T-helper 17 cell (primary cell): ENCODE measurements at regions not wholly inside any gene's neighbourhood (a gene's known extent, or its start where the extent isn't known, plus 50 kb on each side); places are given as distances from the start of the nearest gene placed in this dataset.
A peak's percentile ranks its signal among the peaks of the same experiment; 100 is the strongest.

Source experiments
- ATAC-seq: fragments of 150-1000 bp; cut with Tn5 transposase; 2 replicates; pipeline ENCODE4 v1.10.0; 2021; ENCODE audit warnings: mild to moderate bottlenecking, moderate library complexity
- DNase-seq, 3 donors: peaks; one replicate each; pipeline versions ENCODE4 v3.0.0 to v3.0.0-alpha.2; 2020 to 2021
- H3K9me3 ChIP-seq: one replicate; pipeline ENCODE4 v1.7.0; 2013; ENCODE audit warnings: low read length, mild to moderate bottlenecking; ENCODE audit not compliant: control insufficient read depth, poor library complexity, severe bottlenecking
- H3K27ac Mint-ChIP-seq: one replicate; pipeline ENCODE4 v1.8.0; 2022; ENCODE audit warnings: mild to moderate bottlenecking, moderate library complexity, mixed read lengths
- H3K27me3 Mint-ChIP-seq: one replicate; pipeline ENCODE4 v1.8.0; 2022; ENCODE audit warnings: mixed read lengths
- H3K36me3 Mint-ChIP-seq: one replicate; pipeline ENCODE4 v1.8.0; 2022; ENCODE audit warnings: low read depth, mixed read lengths
- H3K4me1 Mint-ChIP-seq: one replicate; pipeline ENCODE4 v1.8.0; 2022; ENCODE audit warnings: mild to moderate bottlenecking, mixed read lengths
- H3K4me3 Mint-ChIP-seq: one replicate; pipeline ENCODE4 v1.8.0; 2022; ENCODE audit warnings: mild to moderate bottlenecking, moderate library complexity, mixed read lengths

DNA sequence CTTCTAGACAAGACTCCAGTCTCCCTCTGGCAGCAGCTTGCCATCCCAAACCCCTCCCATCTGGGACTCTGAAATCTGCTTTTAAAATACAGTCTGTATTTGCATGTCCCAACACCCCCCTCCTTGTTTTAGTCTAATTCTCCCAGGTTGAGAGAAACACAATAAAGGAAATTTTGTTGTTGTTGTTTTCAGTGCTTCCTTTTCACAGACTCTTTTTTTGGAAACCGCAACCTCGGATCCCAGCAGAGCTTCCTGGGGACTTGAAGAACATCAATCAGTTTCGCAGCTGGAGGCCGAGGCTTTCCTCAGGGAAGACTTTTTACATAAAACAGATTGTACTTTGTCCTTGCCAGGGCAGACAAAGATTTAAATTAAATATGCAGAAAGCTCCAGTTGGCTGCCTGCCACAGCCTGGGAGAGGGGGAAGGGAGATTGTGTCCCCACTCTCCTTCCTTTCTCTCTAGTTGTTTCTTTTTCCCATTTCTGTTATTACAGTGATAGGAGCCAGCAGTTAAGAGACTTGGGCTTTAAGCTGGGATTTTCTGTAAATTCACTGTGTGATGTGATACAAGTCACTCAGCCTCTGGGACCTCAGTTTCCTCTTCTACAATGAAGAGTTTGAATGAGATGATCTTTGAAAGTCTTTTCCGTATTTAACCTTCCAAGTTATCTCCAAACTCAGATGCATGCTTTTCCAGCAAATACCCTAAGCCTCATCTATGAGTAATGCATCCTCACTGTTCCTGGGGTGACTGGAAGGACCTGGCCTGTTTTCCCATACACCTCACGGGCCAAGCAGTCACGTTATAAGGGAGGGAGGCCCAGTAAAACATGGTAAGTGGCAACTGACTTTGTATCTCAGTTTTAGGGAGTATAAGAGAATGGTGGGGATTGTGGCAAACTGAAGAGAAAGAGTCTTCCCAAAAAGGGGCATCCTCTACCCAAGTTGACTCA lies 192.3 kb downstream of the REEP3 start:
- no peak for DNase-seq
- Mint-ChIP-seq H3K27me3 (peaks cover 5% of the 10 kb centered on the region), H3K36me3 (peaks cover 3% of the 10 kb centered on the region), H3K4me1 (peaks cover 6% of the 10 kb centered on the region), H3K4me3 (no peak overlapping the region), H3K27ac (no peak overlapping the region)
- H3K9me3 ChIP-seq: no peaks in the 10 kb centered on the region
- ATAC-seq: no peak

DNA sequence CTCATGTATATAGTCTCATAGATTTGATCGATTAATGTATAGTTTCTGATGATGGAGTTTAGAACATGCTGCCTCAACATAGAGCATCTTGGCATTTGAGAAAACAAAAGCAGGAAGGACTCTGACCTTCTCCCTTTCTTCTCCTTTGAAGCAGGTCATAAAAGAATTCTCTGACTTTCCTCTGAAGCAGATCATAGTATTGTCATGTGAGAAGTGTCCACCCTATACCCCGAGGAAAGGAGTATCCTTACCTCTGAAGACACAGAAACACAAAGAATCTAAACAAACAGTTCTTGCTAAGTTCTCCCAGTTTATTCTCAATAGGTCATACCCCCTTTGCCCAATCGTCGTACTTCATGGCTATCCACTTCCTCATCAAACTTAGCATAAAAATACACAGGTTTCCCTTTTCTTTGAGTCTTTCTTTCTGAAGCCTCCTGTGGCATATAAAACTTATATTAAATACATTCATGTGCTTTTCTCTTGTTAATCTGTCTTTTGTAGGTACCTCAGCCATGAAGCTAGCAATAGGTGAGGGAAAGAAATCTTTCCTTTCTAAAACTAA lies 194.9 kb downstream of the REEP3 start:
- ATAC-seq (no peak), DNase-seq (no peak)
- Mint-ChIP-seq H3K27ac (peak overlapping the region; percentile 39), H3K36me3 (peaks cover 2% of the 10 kb centered on the region), H3K27me3 (peaks cover 3% of the 10 kb centered on the region), H3K4me1 (peaks cover 9% of the 10 kb centered on the region), H3K4me3 (no peak overlapping the region)
- H3K9me3 ChIP-seq: no peaks in the 10 kb centered on the region

DNA sequence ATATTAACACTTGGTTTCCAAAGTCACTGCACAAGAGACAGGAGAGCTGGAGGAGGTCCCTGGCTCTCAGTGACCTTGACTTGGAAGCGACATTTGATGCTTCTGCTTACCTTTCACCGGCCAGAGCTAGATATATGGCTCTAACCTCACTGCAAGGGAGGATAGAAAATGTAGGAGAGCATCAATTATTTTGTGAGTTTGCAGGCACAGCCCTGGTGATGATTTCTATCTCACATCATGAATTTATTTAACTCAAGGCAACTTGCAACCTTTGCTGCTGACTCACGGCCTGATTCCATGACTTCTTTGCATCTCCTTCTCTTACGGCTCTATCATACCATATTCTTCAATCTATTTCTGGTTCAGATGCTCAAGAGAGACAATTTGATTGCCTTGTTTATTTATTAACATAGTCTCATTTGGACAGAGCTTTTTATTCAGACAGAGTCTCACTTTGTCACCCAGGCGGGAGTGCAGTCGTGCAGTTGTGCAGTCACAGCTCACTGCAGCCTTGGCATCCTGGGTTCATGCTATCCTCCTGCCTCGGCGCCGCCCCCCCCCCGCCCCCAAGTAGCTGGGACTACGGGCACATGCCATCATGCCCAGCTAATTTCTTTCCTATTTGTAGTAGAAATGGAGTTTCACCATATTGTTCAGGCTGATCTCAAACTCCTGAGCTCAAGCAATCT lies 196.0 kb downstream of the REEP3 start:
- Mint-ChIP-seq H3K27me3 (peaks cover under 1% of the 10 kb centered on the region), H3K27ac (no peak overlapping the region), H3K4me3 (no peak overlapping the region), H3K4me1 (peaks cover 6% of the 10 kb centered on the region), H3K36me3 (no peaks in the 10 kb centered on the region)
- DNase-seq (no peak), ATAC-seq (no peak)
- H3K9me3 ChIP-seq: no peaks in the 10 kb centered on the region

DNA sequence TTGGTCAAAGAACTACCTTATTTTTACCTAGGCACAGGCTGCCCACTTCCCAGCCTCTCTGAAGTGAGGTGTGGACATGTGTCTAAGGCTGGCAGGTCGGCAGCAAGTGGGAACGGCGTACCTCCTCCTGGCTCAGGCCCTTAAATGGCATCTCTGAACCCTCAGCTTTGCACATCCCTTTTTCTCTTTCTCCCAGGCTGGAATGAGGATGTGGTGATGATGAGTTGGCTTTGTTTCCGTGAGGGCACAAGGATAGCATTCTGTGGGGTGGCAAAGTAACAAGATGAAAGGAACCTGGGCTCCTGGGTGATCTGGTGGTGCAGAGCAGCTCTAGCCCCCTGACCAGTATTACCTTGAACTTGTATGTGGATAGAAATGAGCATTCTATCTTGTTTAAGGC lies 196.8 kb downstream of the REEP3 start:
- no peaks in the 10 kb centered on the region for H3K9me3 ChIP-seq
- Mint-ChIP-seq H3K27ac (no peak overlapping the region), H3K4me1 (peaks cover 8% of the 10 kb centered on the region), H3K27me3 (peaks cover 7% of the 10 kb centered on the region), H3K36me3 (no peaks in the 10 kb centered on the region), H3K4me3 (no peak overlapping the region)
- ATAC-seq (no peak), DNase-seq (no peak)

DNA sequence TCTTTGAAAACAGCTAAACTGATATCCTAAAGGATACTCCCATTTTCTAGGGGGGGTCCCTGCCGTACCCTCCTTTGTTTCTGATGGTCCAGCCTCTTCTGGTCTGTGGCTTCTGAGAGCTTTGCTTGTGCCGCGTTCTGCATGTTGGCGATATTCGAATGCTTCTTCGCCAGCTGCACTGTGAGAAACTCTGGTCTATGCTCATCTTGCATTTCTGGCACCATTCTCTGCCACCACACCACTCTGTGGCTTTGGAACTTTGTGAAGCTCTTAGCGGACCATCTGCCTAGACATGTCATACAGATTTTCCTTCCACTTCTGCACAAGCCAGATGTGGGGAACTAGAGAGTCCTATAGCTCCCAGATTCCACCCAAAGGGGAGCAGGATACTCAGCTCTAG lies 197.2 kb downstream of the REEP3 start:
- H3K9me3 ChIP-seq: no peaks in the 10 kb centered on the region
- Mint-ChIP-seq H3K4me1 (peaks cover 8% of the 10 kb centered on the region), H3K27ac (no peak overlapping the region), H3K36me3 (no peaks in the 10 kb centered on the region), H3K4me3 (no peak overlapping the region), H3K27me3 (peaks cover 10% of the 10 kb centered on the region)
- ATAC-seq (no peak), DNase-seq (no peak)

DNA sequence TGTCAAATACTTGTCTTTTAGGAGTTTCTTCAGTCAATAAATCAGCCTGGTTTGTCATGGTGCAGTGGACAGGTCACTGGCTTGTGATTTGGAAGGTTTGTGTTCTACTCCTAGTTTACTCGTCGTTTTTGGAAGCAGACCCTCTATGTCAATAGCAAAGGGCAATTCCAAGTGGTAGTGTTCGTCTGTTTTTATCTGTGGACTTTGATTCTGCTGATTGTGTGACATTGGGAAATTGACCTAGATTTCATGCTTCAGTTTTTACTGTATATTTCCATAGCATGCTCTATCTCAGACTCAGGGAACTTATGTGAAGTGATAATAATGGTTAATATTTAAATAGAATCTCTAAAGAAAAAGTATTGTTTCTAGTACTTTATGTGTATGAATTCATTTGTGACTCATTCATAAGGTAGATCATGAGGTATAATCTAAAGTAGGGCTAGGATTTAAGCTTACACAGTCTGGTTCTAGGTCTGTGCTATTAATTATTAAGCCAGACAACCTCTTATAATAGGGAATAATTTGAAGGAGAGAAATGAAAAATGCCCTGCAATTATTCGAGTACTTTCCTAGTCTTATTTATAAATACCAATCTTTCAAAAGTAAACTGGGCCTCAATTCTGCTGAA lies 198.1 kb downstream of the REEP3 start:
- DNase-seq (no peak), ATAC-seq (no peak)
- Mint-ChIP-seq H3K36me3 (no peaks in the 10 kb centered on the region), H3K4me3 (no peak overlapping the region), H3K4me1 (peaks cover 8% of the 10 kb centered on the region), H3K27ac (no peak overlapping the region), H3K27me3 (peaks cover 19% of the 10 kb centered on the region)
- no peaks in the 10 kb centered on the region for H3K9me3 ChIP-seq

DNA sequence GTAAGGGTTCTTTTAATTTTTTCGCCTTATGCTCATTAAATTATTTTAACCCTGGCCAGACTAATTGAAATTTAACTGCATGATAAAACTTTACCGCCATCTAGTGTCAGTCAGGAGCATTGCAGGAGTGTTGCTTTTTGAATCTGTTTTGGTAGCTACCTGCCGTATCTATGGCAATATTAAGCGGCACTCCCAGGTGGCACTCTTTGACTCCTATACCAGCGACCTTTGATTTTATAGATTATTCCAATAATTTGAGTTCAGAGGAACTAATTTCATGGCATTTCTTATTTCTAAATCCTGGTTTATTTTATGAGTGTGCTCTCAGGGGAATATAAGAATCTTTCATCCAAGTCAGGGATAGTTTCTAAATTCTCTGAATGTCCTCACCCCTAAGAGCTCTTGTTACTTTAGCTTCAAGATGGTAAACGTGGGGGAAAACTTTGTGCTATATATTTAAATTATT lies 198.9 kb downstream of the REEP3 start:
- H3K9me3 ChIP-seq: no peaks in the 10 kb centered on the region
- peaks cover 25% of the 10 kb centered on the region for H3K27me3 Mint-ChIP-seq
- no peak overlapping the region for H3K4me3 Mint-ChIP-seq
- H3K4me1 Mint-ChIP-seq: peaks cover 8% of the 10 kb centered on the region
- peak overlapping the region; percentile 59 for H3K27ac Mint-ChIP-seq
- H3K36me3 Mint-ChIP-seq: no peaks in the 10 kb centered on the region
- ATAC-seq (peak; percentile 91), DNase-seq (peak in 2 of 3 donors; percentile 21 to 38)

DNA sequence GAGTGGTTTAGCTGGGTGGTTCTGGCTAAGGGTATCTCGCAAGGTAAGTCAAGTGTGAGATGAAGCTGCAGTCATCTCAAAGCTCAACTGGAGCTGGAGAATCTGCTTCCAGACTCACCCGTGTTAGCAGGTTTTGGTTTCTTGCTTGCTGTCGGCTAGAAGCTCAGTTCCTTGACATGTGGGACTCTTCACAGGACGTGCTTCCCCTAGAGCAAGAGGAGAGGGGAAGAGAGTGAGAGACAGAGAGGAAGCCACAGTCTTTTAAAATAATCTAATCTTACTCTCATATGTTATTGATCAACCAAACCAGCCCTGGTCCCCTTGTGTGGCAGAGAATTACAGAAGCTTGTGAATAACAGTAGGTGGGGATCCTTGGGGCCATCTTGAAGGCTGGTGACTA lies 199.5 kb downstream of the REEP3 start:
- Mint-ChIP-seq H3K27ac (peak overlapping the region; percentile 59), H3K36me3 (no peaks in the 10 kb centered on the region), H3K27me3 (peaks cover 30% of the 10 kb centered on the region), H3K4me1 (peaks cover 8% of the 10 kb centered on the region), H3K4me3 (no peak overlapping the region)
- ATAC-seq (peak; percentile 55), DNase-seq (no peak)
- no peaks in the 10 kb centered on the region for H3K9me3 ChIP-seq

DNA sequence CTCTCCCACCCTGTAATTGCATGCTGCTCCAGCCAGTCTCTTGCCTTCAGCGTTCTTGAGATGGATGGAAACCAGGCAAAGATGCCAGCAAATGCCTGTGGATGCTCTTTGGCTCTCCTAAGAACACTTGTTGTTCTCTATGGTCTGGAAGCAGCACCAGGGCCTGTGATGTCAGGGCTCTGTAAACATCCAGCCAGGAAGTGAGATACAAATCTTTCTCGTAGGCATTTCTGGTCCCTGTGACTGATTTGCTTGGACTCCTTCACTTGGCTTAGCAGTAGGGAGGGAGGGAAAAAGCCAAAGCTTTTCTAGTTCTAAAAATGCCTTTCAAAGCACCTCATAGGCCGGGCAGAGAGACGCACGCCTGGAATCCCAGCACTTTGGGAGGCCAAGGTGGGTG lies 201.3 kb downstream of the REEP3 start:
- Mint-ChIP-seq H3K4me3 (no peak overlapping the region), H3K36me3 (no peaks in the 10 kb centered on the region), H3K4me1 (peaks cover 5% of the 10 kb centered on the region), H3K27ac (peak overlapping the region; percentile 86), H3K27me3 (peaks cover 49% of the 10 kb centered on the region)
- no peaks in the 10 kb centered on the region for H3K9me3 ChIP-seq
- DNase-seq (no peak), ATAC-seq (no peak)

DNA sequence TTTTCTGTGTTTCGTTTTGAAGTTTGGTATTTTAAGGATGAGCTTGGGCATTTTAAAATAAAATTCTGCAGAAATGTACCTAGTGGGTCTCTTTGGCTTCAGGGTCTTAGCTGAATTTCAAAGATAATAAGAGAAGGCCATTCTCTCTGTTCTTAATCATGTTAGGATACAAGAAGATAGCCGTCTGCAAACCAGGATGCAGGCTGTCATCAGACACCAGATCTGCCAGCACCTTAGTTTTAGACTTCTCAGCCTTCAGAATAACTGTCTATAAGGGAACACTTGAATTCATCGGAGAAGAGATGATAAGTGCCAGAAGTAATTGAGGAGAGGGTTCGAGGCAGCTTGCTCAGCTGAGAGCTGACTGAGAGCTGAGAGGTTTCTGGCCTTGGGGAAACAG lies 202.1 kb downstream of the REEP3 start:
- Mint-ChIP-seq H3K4me3 (no peak overlapping the region), H3K36me3 (peaks cover 2% of the 10 kb centered on the region), H3K27ac (no peak overlapping the region), H3K27me3 (peaks cover 57% of the 10 kb centered on the region), H3K4me1 (peaks cover 5% of the 10 kb centered on the region)
- DNase-seq: no peak
- no peak for ATAC-seq
- no peaks in the 10 kb centered on the region for H3K9me3 ChIP-seq

DNA sequence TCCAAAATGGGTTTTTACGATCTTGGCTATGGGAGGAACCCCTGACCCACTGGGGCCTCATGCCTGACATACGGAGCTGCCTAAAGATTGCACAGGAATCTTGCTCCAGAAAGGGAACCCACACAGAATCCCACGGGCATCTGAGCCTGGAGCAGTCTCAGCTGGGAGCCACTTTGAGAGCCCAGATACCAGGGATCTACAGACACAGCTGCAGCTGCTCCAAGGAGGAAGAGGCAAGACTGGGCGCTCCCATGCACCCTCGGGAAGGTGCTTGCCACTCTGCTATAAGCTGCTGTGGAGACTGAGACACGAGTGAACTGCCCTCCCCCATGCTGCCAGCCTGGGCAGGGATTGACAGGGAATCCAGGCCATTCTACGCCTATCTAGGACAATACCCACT lies 202.5 kb downstream of the REEP3 start:
- Mint-ChIP-seq H3K36me3 (peaks cover 2% of the 10 kb centered on the region), H3K27me3 (peaks cover 61% of the 10 kb centered on the region), H3K4me3 (no peak overlapping the region), H3K27ac (no peak overlapping the region), H3K4me1 (peaks cover 5% of the 10 kb centered on the region)
- H3K9me3 ChIP-seq: no peaks in the 10 kb centered on the region
- DNase-seq: no peak
- ATAC-seq: no peak

DNA sequence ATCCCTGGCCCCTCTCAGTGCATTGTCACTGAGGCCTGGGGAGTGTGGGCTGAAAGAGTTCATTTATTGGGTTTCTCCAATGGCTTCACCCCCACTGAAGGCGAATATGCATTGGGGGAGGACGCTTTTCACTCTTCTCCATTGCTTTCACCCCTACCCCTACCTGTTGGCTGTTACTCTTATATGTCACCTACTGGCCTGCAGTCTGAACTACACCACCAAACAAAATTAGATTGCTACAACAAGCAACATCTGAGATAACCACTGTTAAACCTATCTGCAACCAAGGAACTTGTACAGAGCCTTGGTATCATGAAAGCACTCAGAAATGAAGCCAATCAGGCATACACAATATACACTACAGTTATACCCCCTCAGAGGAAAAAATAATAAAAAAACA lies 203.7 kb downstream of the REEP3 start:
- DNase-seq (no peak), ATAC-seq (no peak)

DNA sequence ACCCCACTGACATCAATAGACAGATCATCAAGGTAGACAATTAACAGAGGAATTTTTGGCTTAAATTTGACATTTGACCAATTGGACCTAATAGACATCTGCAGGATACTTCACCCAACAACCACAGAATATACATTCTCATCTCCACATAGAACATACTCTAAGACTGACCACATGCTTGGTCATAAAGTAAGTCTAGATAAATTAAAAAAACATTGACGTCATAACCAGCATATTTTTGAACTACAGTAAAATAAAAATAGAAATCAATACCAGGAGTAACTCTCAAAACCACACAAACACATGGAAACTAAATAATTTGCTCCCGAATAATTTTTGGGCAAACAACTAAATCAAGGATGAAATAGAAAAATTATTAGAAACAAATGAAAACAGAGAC lies 205.7 kb downstream of the REEP3 start:
- peaks cover 2% of the 10 kb centered on the region for H3K36me3 Mint-ChIP-seq
- H3K27ac Mint-ChIP-seq: no peak overlapping the region
- DNase-seq: no peak
- H3K27me3 Mint-ChIP-seq: peaks cover 80% of the 10 kb centered on the region
- no peak overlapping the region for H3K4me3 Mint-ChIP-seq
- no peak for ATAC-seq
- H3K9me3 ChIP-seq: no peaks in the 10 kb centered on the region
- peaks cover 2% of the 10 kb centered on the region for H3K4me1 Mint-ChIP-seq

More for the DNA sequence above, 203.7 kb downstream of the REEP3 start:
- peaks cover 2% of the 10 kb centered on the region for H3K36me3 Mint-ChIP-seq
- H3K27me3 Mint-ChIP-seq: peaks cover 73% of the 10 kb centered on the region
- no peaks in the 10 kb centered on the region for H3K9me3 ChIP-seq
- H3K4me3 Mint-ChIP-seq: no peak overlapping the region
- H3K27ac Mint-ChIP-seq: no peak overlapping the region
- H3K4me1 Mint-ChIP-seq: peaks cover 5% of the 10 kb centered on the region
